ENCODE measurements at regions not wholly inside any gene's neighbourhood (a gene's known extent, or its start where the extent isn't known, plus 50 kb on each side); places are given as distances from the start of the nearest gene placed in this dataset.
"Not testable (repeated sequence)": the region's sequence is repeated elsewhere in the genome, so short reads cannot be mapped to it uniquely, and the experiment has no call there.

GRCh38 chr10:21057436-21057835 is 160.3 kb upstream of the NEBL start:
- no peak for DNase-seq (ENCODE audit: low read depth)

DNA sequence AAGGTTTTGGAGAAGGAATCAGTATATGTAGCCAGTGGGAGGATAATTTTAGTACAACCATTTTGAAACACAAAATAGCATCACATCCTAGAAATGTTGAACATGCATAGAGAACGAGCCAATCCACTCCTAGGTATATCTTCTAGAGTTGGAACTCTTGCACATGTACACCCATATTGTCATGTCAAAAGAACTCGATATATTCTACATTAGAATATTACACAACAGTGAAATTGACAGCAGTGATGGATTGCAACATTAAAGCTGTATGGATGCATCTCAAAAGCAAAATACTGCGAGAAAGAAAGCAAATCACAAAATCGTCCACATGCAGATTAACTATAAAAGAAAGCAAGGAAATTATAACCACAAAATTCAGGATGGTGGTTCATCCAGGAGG is 159.3 kb upstream of the NEBL start:
- no peak for DNase-seq (ENCODE audit: low read depth)

DNA sequence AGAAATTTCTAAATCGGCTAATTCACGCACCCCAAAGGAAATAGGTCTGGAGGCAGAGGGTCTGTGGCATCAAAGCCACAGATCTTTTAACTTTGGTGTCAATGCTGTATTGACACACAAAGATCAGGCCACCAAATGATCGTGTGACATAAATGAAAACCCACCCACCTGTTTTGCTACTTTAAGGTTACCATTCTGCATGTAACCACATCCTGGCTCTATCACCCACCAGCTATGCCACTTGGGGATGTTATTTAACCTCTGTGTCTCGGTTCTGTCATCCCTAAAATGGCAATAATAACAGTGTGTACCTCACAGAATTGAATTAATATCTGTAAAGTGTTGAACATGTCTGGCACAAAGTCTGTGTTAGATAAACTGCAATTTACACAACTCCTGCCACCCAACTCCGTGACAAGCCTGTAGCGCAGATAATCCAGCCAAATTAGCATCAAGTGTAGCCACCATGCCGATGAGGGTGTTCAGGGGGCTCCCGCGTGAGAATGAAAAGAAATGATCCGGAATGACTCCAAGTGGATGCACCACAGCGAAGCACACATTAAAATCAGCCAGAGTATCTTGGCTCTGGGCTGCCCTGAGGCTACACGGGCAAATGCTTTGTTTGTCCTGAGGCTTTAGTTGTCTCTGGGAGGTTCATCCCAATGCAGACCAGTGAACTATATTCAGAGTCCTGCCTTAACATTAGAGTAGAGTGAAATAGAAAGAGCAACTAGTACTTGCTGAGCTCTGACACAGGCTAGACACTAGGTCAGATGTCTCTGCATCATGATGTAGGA is 158.4 kb upstream of the NEBL start:
- DNase-seq (ENCODE audit: low read depth) = no peak

GRCh38 chr10:21053953-21054690 is 157.0 kb upstream of the NEBL start:
- no peak for DNase-seq (ENCODE audit: low read depth)

DNA sequence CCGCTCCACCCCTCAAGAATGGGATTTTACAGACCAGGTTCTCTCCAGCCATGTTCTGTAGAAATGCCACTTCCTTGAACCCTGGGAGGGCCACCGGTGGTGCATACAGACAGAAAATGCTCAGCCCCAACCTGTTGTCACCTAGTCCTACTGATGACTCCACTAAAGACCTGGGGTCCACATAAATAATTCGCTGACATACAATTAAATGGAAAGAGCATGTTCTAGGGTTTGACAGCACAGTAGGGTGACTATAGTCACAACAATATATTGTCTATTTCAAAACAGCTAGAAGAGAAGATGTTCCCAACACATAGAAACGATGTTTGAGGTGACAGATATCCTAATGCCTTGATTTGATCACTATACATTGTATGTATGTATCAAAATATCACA is 155.6 kb upstream of the NEBL start:
- no peak for DNase-seq (ENCODE audit: low read depth)

DNA sequence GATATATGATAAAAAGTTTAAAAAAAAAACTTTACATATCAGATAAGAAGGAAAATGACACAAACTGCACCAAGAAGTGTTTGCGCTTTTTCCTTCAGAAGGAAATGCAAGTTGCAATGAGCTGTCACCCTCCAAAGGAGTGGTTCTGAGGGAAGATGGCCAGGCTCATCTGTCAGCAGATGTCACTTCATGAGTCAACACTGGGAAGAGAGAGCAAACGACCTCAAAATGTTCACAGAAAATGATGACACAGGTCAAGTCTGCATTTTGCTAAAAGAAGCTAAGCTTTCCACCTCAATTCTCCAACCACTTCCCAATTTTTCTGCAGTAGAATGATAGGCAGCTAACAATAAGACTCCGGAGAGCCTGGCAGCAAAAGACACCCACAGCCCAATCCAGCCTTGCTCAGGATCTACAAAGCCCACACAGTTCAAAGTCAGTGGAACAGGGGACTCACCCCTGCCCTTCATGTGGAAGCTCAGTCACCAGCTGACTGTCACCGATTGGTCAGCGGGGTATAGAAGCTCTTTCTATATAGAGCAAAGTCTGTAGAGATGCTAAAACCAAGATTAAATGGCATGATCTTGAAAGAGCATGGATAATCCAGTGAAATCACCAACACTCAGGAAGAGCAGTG is 155.1 kb upstream of the NEBL start:
- DNase-seq (ENCODE audit: low read depth) = no peak

DNA sequence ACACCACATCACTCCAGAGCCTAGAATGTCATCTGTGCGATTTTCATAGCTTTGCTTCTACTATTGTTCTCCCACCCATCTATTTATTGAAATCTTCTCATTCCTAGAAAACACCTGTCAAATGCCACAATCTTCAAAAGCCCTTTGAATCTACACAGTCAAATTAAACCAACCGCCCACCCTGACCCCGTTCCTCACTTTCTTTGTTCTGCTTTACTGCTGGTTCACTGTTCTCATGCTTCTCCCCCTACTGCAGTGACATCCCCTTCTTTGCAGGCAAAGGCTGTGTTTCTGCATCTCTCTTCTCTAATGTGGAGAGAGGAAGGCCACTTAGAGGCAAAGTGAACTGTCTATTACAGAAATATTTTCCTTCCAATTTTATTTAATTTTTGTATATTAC is 152.4 kb upstream of the NEBL start:
- DNase-seq (ENCODE audit: low read depth) = no peak

- no peak for DNase-seq (ENCODE audit: low read depth)
These were observed 151.0 kb upstream of the NEBL start for GRCh38 chr10:21048068-21048467.

DNA sequence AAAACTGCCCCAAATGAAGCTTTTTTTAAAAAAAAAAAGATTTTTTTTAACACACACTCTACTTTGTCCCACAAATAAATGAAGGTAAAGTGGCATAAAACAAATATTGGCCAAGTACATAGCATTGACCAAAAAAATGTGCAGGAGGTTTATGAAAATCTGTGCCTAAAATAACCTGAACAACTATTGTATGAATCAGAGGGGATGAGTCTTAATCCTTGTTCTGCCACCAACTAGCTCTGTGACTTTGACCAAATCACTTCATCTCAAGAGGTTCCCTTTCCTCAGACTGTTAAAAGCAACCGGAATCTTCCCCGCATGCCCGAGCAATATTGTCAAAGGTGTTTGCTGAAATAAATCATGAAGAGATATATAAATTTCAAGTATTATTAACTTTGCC is 150.4 kb upstream of the NEBL start:
- no peak for DNase-seq (ENCODE audit: low read depth)

GRCh38 chr10:21047096-21047495 is 150.0 kb upstream of the NEBL start:
- DNase-seq (ENCODE audit: low read depth) = no peak

DNA sequence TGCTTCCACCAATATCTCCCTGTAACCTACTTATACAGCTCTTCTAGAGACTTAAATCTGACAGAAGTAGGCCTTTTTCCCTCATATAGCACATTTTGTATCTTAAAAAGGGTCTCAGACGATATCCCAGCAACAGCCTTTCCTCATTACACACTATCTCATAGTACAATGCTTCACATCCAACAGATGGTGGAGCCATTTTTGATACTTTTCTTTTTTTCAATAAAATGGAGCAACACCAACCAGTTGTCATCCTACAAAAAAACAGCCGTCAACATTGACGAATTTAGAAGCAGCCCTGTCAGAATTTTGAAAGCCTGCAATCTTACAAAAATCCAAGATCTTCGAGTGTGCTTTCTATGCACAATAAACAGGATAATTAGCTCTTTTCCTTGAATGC is 145.9 kb upstream of the NEBL start:
- no peak for DNase-seq (ENCODE audit: low read depth)

DNA sequence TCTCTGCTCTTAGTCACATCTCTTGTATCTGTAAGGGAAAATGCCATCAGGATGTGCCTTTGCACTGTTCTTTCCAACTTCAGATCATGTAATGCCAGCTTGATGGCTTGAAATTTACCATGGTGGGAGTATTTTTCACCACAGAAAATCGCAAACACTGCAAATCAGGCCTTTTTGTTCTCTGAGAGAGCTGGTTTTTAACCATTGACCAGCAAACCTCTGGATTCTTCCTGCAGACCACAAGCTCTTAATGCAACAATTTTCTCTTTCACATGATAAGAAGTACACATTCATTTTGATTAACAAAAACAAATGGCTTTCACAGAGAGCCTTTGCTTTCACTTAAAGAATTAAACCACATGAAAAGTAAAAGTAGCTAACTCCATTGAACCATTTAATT is 145.4 kb upstream of the NEBL start:
- DNase-seq (ENCODE audit: low read depth) = no peak

DNA sequence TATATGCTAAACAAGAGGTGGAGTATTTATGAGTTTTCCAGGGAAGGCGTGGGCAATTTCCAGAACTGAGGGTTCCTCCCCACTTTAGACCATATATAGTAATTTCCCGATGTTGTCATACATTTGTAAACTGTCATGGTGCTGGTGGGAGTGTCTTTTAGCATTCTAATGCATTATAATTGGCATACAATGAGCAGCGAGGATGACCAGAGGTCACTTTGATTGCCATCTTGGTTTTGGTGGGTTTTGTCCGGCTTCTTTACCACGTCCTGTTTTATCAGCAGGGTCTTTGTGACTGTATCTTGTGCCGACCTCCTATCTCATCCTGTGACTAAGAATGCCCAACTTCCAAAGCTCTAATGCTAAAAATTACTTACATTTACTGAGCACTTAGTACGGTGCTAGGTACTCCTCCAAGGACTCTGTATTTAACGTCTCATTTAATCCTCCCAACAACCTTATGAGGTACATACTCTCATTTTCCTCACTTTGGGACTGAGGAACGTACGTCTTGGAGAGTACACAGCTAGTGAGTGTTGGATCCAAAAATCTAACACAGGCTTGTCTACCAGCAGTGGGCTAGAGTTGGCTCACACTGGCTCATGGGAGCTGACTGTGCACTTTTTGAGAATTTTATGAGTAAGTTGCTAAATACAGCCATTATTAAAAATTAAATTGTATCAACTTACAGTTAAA is 144.8 kb upstream of the NEBL start:
- no peak for DNase-seq (ENCODE audit: low read depth)

GRCh38 chr10:21039721-21040120 is 142.6 kb upstream of the NEBL start:
- DNase-seq (ENCODE audit: low read depth) = no peak

- no peak for DNase-seq (ENCODE audit: low read depth)
These were observed 139.6 kb upstream of the NEBL start for GRCh38 chr10:21036757-21037156.

GRCh38 chr10:21034770-21035169 is 137.7 kb upstream of the NEBL start:
- not testable (repeated sequence) for DNase-seq (ENCODE audit: low read depth)

- no peak for DNase-seq (ENCODE audit: low read depth)
These were observed 137.1 kb upstream of the NEBL start for GRCh38 chr10:21034241-21034640.

- no peak for DNase-seq (ENCODE audit: low read depth)
These were observed 135.6 kb upstream of the NEBL start for GRCh38 chr10:21032587-21033319.

DNA sequence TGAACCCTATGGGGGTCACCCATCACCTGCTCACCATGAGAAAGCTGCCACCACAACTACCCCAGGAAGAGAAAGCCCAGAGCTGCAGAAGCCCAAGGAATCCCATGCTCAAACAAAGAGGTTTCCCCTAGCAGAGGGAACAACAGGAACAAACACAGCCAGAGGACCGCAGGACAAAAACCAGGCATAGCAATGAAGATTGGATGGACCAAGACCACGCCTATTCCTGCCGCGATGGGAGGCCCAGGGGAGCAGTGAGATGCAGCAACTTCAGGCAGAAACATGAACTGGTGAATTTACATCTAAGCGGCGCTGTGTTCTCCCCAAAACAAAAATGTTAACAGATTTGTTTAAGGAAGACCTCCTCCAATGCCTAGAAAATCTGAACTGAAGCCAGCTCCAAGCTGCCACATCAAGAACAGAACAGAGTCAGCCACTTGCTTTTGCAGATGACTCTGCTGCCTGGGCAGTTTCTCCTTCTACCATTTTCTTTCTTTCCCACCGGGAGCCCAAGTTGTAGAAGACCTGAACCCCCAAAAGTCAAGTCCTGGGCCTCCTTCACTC is 134.2 kb upstream of the NEBL start:
- no peak for DNase-seq (ENCODE audit: low read depth)

DNA sequence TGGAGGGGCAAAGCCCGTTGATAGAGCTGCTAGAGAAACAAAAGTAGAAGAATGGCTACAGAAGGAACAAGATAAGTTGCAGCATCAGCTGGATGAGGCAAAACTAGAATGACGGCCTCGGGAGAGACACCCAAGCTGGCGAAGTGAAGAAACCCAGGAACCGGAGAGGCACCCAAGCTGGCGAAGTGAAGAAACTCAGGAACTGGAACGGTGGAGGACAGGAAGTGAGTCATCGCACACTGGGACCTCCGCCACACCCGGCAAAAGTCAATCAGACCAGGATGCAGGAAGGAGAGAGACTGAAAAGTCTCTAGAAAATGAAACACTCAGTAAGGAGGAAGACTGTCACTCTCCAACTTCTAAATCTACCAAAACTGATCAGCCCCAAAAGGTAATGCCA is 133.0 kb upstream of the NEBL start:
- DNase-seq (ENCODE audit: low read depth) = no peak

GRCh38 chr10:21022821-21023220 is 125.7 kb upstream of the NEBL start:
- DNase-seq (ENCODE audit: low read depth) = no peak

Measured in GM04503 (cell line).